IMR-90 (cell line): ENCODE measurements at regions not wholly inside any gene's neighbourhood (a gene's known extent, or its start where the extent isn't known, plus 50 kb on each side); places are given as distances from the start of the nearest gene placed in this dataset.

Source experiments
- ATAC-seq: fragments of 200-7000 bp; cut with Tn5 transposase; 2 replicates; pipeline ENCODE4 v1.9.1; 2020; ENCODE audit warnings: low read depth, mild to moderate bottlenecking, moderate library complexity
- BruUV-seq: library from RNA; stranded (reverse); fragments of 400-500 nt; replicated peaks from 2 replicates; lab custom pipeline; 2021; lab: Mats Ljungman, UMichigan
- CTCF ChIA-PET: fragments of 300-600 bp; formaldehyde crosslinking; extraction: SDS; loops from one replicate; lab custom pipeline; 2021; ENCODE audit warnings: antibody characterized with exemption; lab: Yijun Ruan, JAX
- POLR2A ChIA-PET: fragments of 300-600 bp; sonication (Branson Sonifier 250); formaldehyde crosslinking; loops from one replicate; lab custom pipeline; 2022; ENCODE audit warnings: antibody characterized with exemption; ENCODE audit not compliant: unreplicated experiment; lab: Charles Lee
- DNase-seq: peaks from one replicate; pipeline ENCODE4 v3.0.0; 2013
- H2AFZ ChIP-seq: replicated peaks from 2 replicates; pipeline ENCODE3; 2013; ENCODE audit warnings: low read length, mild to moderate bottlenecking; ENCODE audit not compliant: poor library complexity
- H2AK5ac ChIP-seq: 2 replicates; pipeline ENCODE4 v1.6.1; 2013; ENCODE audit warnings: low read depth, low read length, inconsistent platforms
- H2AK9ac ChIP-seq: replicated peaks from 2 replicates; pipeline ENCODE3; 2013; ENCODE audit warnings: mild to moderate bottlenecking, low read depth, low read length, moderate library complexity; ENCODE audit not compliant: poor library complexity
- H2BK120ac ChIP-seq: 2 replicates; pipeline ENCODE4 v1.6.1; 2013; ENCODE audit warnings: low read depth, low read length, inconsistent platforms
- H2BK15ac ChIP-seq: 3 replicates; pipeline ENCODE4 v1.6.1; 2013; ENCODE audit warnings: low read depth, low read length, inconsistent platforms
- H2BK20ac ChIP-seq: 2 replicates; pipeline ENCODE4 v1.6.1; 2013; ENCODE audit warnings: low read depth, mild to moderate bottlenecking, inconsistent platforms, low read length, moderate library complexity
- H2BK5ac ChIP-seq: 2 replicates; pipeline ENCODE4 v1.6.1; 2013; ENCODE audit warnings: mild to moderate bottlenecking, low read depth, low read length, inconsistent platforms; ENCODE audit not compliant: poor library complexity, severe bottlenecking
- H3K14ac ChIP-seq: replicated peaks from 2 replicates; pipeline ENCODE4 v1.6.1; 2013; ENCODE audit warnings: low read depth, low read length, inconsistent platforms
- H3K18ac ChIP-seq: 2 replicates; pipeline ENCODE4 v1.6.1; 2013; ENCODE audit warnings: low read depth, low read length, control low read depth
- H3K23ac ChIP-seq: 2 replicates; pipeline ENCODE4 v1.6.1; 2013; ENCODE audit warnings: low read depth, low read length, inconsistent platforms
- H3K27ac ChIP-seq: 2 replicates; pipeline ENCODE4 v1.5.1; 2013; ENCODE audit warnings: mild to moderate bottlenecking, control low read depth, low read length; ENCODE audit not compliant: insufficient read depth
- H3K27me3 ChIP-seq: 2 replicates; pipeline ENCODE4 v1.6.1; 2013; ENCODE audit warnings: low read length; ENCODE audit not compliant: control insufficient read depth, insufficient read depth
- H3K36me3 ChIP-seq: 2 replicates; pipeline ENCODE4 v1.6.1; 2013; ENCODE audit warnings: low read length, mixed read lengths; ENCODE audit not compliant: control insufficient read depth, insufficient read depth
- H3K4ac ChIP-seq: 2 replicates; pipeline ENCODE4 v1.6.1; 2013; ENCODE audit warnings: low read depth, low read length, inconsistent platforms
- H3K4me1 ChIP-seq: 2 replicates; pipeline ENCODE4 v1.6.1; 2013; ENCODE audit warnings: low read length, mixed read lengths; ENCODE audit not compliant: control insufficient read depth, insufficient read depth
- H3K4me2 ChIP-seq: 2 replicates; pipeline ENCODE4 v1.6.1; 2013; ENCODE audit warnings: low read depth, mild to moderate bottlenecking, control low read depth, low read length, moderate library complexity
- H3K4me3 ChIP-seq: 2 replicates; pipeline ENCODE4 v1.5.1; 2013; ENCODE audit warnings: low read depth, mild to moderate bottlenecking, control low read depth, low read length, moderate library complexity; ENCODE audit not compliant: insufficient read depth
- H3K56ac ChIP-seq: 2 replicates; pipeline ENCODE4 v1.6.1; 2013; ENCODE audit warnings: low read length, inconsistent platforms; ENCODE audit not compliant: insufficient read depth; ENCODE audit errors: extremely low read depth
- H3K79me1 ChIP-seq, 2 experiments: 2 replicates each; pipeline ENCODE4 v1.6.1; 2013; ENCODE audit warnings: low read length in 2 of 2, inconsistent platforms in 1 of 2, low read depth in 1 of 2
- H3K9ac ChIP-seq: 2 replicates; pipeline ENCODE4 v1.6.1; 2013; ENCODE audit warnings: low read depth, low read length, control low read depth
- H3K9me1 ChIP-seq: 2 replicates; pipeline ENCODE4 v1.6.1; 2013; ENCODE audit warnings: low read length, inconsistent platforms; ENCODE audit not compliant: insufficient read depth
- H3K9me3 ChIP-seq: 2 replicates; pipeline ENCODE4 v1.6.1; 2013; ENCODE audit warnings: low read length; ENCODE audit not compliant: control insufficient read depth, insufficient read depth
- H4K20me1 ChIP-seq: 2 replicates; pipeline ENCODE4 v1.6.1; 2013; ENCODE audit warnings: low read length, inconsistent platforms; ENCODE audit not compliant: insufficient read depth
- H4K5ac ChIP-seq: 2 replicates; pipeline ENCODE4 v1.6.1; 2013; ENCODE audit warnings: mild to moderate bottlenecking, low read depth, low read length, control low read depth
- H4K8ac ChIP-seq, 2 experiments: 2 replicates each; pipeline ENCODE4 v1.6.1; 2013; ENCODE audit warnings: low read depth in 2 of 2, low read length in 2 of 2, control low read depth in 1 of 2, inconsistent platforms in 1 of 2
- H4K91ac ChIP-seq: 2 replicates; pipeline ENCODE4 v1.6.1; 2013; ENCODE audit warnings: low read depth, low read length, inconsistent platforms; ENCODE audit not compliant: insufficient read depth
- FOS ChIP-seq: fragments of 150-350 bp; IDR thresholded peaks from 2 replicates; pipeline ENCODE4 v1.6.1; 2016; ENCODE audit warnings: low read depth, low read length
- MAZ ChIP-seq: IDR thresholded peaks from 2 replicates; pipeline ENCODE4 v1.6.1; 2012; ENCODE audit warnings: low read depth, mild to moderate bottlenecking, low read length, improper control_type of control experiment, moderate library complexity, borderline replicate concordance
- dilution Hi-C: fragments of 300-500 bp; cut with HindIII; formaldehyde crosslinking; loops from one replicate; pipeline ENCODE4 v1.14.3; 2018; ENCODE audit warnings: low sequenced_read_pairs; ENCODE audit not compliant: unreplicated experiment
- in situ Hi-C: fragments of 300-500 bp; cut with MboI; formaldehyde crosslinking; loops from 3 replicates; pipeline ENCODE4 v1.14.3; 2019; ENCODE audit warnings: low sequenced_read_pairs, inconsistent platforms, mixed read lengths
- intact Hi-C: fragments of 100-400 bp; cut with micrococcal nuclease; formaldehyde crosslinking; loops from 2 replicates; pipeline ENCODE4 v1.10.0; 2022
- TF ChIP-seq, protein P1 (sequence below): fragments of 150-350 bp; IDR thresholded peaks from 2 replicates; pipeline ENCODE4 v1.6.1; 2017; ENCODE audit warnings: mild to moderate bottlenecking, antibody characterized with exemption, low read length, low read depth
- TF ChIP-seq, protein P2 (sequence below): fragments of 150-350 bp; IDR thresholded peaks from 2 replicates; pipeline ENCODE4 v1.6.1; 2016; ENCODE audit warnings: low read depth, mild to moderate bottlenecking, low read length, moderate library complexity, borderline replicate concordance

GRCh38 chr3:74479915-74480314 lies 134.5 kb downstream of the CNTN3 start:
- DNase-seq (no peak), ATAC-seq (no peak)
- CTCF ChIA-PET: no interaction called here
- BruUV-seq: no TSS peak
- Histone ChIP-seq H3K4me2 (no peak overlapping the region), H3K4me1 (no peaks in the 10 kb centered on the region), H3K9me3 (no peaks in the 10 kb centered on the region), H4K8ac (no peak overlapping the region), H3K79me1 (no peaks in the 10 kb centered on the region), H4K91ac (no peak overlapping the region), H3K9ac (no peak overlapping the region), H3K18ac (no peak overlapping the region), H3K23ac (no peak overlapping the region), H2BK5ac (no peak overlapping the region), H2BK20ac (no peak overlapping the region), H2BK15ac (no peak overlapping the region), H3K9me1 (no peaks in the 10 kb centered on the region), H2AK9ac (no peak overlapping the region), H3K14ac (no peak overlapping the region), H4K5ac (no peak overlapping the region), H2AK5ac (no peak overlapping the region), H2BK120ac (no peak overlapping the region), H2AFZ (no peak overlapping the region), H4K20me1 (no peaks in the 10 kb centered on the region), H3K4me3 (no peak overlapping the region), H3K27ac (no peak overlapping the region), H3K36me3 (no peaks in the 10 kb centered on the region), H3K4ac (no peak overlapping the region), H3K27me3 (no peaks in the 10 kb centered on the region), H3K56ac (no peak overlapping the region)
- dilution Hi-C loops (no loop called here), in situ Hi-C loops (no loop called here), intact Hi-C loops (no loop called here)
- POLR2A ChIA-PET: no interaction called here
- TF ChIP-seq, protein P1, sequence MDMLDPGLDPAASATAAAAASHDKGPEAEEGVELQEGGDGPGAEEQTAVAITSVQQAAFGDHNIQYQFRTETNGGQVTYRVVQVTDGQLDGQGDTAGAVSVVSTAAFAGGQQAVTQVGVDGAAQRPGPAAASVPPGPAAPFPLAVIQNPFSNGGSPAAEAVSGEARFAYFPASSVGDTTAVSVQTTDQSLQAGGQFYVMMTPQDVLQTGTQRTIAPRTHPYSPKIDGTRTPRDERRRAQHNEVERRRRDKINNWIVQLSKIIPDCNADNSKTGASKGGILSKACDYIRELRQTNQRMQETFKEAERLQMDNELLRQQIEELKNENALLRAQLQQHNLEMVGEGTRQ: no peak
- TF ChIP-seq, protein P2, sequence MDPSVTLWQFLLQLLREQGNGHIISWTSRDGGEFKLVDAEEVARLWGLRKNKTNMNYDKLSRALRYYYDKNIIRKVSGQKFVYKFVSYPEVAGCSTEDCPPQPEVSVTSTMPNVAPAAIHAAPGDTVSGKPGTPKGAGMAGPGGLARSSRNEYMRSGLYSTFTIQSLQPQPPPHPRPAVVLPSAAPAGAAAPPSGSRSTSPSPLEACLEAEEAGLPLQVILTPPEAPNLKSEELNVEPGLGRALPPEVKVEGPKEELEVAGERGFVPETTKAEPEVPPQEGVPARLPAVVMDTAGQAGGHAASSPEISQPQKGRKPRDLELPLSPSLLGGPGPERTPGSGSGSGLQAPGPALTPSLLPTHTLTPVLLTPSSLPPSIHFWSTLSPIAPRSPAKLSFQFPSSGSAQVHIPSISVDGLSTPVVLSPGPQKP: no peak
- TF ChIP-seq FOS (no peak), MAZ (no peak)
